ENCODE measurements at regions not wholly inside any gene's neighbourhood (a gene's known extent, or its start where the extent isn't known, plus 50 kb on each side); places are given as distances from the start of the nearest gene placed in this dataset.
"Not testable (repeated sequence)": the region's sequence is repeated elsewhere in the genome, so short reads cannot be mapped to it uniquely, and the experiment has no call there.

GRCh38 chr11:34754171-34754823, 133.4 kb downstream of the EHF start:
- peak; percentile 84 for DNase-seq (ENCODE audit: low read depth)

DNA sequence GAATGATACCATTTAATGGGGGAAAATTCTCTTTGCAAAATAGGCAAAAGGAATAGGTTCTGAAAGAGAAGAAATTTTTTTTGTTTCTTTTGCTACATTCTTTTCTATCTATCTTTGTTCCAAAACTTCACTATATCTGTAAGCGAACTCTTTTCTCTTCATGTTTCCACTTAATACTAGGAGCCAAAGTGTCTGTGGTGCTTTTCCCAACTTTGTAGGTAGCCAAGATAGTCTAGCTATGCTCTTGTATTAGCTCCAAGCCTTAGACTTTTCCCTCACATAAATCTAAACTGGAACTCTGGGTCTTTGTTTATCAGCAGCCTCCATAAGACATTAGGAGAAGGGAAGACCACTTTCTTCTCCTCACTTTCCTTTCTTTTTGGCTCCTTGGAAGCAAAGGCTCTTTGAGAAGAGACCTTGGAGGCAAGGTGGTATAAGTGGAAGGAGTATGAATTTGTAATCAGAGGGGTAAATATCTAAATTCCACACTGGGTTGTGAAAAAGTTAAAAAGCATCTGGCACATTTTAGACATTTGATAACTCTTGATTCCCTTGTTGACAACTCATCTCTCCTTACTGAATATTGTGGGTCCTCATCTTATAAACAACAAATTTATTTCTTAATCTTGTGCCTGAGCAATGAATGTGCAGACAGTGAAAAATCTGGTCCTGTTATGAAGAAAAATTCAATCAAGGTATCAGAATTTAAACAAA, 130.0 kb downstream of the EHF start:
- peak; percentile 37 for DNase-seq (ENCODE audit: low read depth)

DNA sequence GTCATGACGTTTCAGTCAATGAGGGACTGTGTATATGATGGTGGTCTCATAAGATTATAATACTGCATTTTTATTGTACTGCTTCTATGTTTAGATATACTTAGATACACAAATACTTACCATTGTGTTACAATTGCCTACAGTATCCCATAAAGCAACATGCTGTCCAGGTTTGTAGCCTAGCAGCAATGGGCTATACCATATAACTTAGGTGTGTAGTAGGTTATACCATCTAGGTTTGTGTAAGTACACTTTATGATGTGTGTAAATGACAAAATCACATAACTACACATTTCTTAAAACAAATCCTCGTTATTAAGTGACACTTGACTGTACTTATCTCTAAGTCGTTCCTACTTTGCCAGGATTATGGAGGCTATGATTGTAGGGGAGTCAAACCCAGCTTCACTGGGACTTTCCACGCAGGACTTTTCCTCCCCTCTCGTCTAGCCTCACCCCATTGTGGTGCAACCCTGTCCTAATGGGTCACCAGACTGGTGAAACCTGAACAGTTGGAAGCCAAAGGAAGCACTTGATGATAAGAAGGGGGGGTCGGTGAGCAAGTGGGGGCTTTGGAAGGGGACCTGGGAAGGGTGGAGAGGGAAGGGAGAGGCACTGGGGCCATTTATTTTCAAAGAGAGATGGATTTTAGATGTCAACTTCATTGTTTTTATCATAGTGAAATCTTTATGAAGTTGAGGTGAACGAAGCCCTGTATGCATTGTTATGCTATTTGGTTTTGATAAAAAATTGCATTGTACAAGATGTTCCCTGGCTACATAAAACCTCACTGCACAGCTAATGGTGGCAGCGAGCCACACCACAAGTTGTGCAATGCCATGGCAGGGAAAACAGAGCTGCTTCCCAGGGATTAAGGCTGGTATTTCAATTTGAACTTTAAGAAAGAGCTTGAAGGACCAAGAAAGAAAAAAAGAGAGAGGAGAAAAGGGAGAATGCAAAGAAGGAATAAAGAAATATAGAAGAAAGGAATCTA, 129.1 kb downstream of the EHF start:
- DNase-seq (ENCODE audit: low read depth): peak; percentile 96

DNA sequence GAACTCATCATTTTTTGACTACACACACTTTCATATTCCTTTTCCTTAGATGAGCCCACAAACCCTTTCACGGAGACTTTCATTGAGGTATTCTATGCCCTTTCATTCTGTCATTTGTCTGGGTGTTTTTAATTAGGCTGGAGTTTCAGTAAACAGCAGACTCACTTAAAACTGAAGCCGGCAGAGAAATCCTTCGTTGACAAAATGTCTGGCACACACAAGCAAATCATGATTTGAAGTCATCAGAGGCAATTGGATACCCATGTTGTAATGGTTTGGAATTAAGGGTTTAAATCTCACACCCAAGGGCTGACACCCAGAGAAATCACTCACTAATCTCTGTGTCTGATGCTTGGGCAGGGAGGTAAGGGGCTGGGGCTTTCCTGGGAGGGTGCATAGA, 127.1 kb downstream of the EHF start:
- peak; percentile 82 for DNase-seq (ENCODE audit: low read depth)

GRCh38 chr11:34747251-34747650, 126.4 kb downstream of the EHF start:
- no peak for DNase-seq (ENCODE audit: low read depth)

DNA sequence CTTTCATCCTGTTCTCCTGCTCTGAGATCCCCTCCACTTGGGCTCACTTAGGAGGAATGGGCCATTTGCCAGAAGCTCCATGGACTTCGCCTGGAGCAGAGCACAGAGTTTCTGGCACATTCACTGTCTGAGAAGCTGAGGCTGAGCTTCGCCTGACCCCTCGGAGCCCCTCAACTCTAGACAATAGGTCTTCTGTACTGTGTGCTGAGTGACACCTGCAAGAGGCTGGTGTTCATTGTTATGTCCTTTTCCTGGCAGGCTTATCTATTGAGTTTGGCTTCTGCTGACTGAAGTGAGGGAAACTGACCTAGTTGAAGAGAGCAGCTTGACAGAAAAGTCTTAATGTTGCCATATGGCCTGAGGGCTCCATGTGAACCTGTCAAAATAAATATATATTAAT, 124.3 kb downstream of the EHF start:
- DNase-seq (ENCODE audit: low read depth): no peak

- DNase-seq (ENCODE audit: low read depth): peak; percentile 38
Observed at GRCh38 chr11:34744511-34744910, 123.6 kb downstream of the EHF start.

GRCh38 chr11:34738237-34738636, 117.3 kb downstream of the EHF start:
- DNase-seq (ENCODE audit: low read depth): no peak

GRCh38 chr11:34732831-34733230, 111.9 kb downstream of the EHF start:
- no peak for DNase-seq (ENCODE audit: low read depth)

DNA sequence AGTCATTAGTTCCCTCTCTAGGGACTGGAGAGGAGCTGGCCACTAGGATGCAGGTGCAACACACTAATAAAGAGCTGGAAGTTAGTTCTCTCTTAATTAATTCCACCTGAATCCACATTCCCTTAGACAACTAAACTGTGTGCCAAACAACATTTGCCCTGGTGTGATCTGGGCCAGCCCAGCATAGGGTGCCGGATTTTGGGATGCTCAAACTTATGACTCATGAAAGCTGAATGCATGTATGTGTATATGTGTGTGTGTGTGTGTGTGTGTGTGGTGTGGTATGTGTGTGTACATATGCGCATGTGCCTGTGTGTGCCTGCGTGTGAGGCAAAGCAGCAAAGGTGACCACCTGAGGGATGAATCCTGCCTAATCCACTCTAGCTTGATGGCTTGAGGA, 110.7 kb downstream of the EHF start:
- DNase-seq (ENCODE audit: low read depth): peak; percentile 77

DNA sequence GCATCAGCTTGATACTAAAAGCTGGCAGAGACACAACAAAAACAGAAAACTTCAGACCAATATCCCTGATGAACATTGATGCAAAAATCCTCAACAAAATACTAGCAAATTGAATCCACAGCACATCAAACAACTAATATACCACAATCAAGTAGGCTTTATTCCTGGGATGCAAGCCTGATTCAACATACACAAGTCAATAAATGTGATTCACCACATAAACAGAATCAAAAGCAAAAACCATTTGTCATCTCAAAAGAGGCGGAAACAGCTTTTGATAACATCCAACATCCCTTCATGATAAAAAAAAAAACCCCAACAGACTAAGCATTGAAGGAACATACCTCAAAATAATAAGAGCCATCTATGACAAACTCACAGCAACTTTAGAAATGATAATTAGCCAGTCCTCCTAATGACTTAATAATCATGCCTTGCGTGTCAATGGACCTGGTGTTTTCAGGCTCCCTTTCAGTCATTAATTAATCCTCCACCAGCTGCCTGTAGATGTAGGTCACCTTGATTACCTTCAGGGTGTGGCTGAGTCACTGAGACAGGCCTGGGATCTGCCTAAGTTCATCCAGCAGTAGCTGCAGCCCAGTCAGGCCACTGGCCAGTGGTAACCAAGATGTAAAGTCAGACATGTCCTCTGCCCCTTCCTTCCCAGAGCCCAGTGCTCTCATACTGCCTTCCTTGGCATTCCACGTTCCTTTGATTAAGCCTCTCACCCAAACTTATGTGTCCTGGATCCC, 109.8 kb downstream of the EHF start:
- DNase-seq (ENCODE audit: low read depth): no peak

GRCh38 chr11:34728609-34729008, 107.7 kb downstream of the EHF start:
- DNase-seq (ENCODE audit: low read depth): no peak

- DNase-seq (ENCODE audit: low read depth): no peak
Observed at GRCh38 chr11:34727228-34727737, 106.4 kb downstream of the EHF start.

DNA sequence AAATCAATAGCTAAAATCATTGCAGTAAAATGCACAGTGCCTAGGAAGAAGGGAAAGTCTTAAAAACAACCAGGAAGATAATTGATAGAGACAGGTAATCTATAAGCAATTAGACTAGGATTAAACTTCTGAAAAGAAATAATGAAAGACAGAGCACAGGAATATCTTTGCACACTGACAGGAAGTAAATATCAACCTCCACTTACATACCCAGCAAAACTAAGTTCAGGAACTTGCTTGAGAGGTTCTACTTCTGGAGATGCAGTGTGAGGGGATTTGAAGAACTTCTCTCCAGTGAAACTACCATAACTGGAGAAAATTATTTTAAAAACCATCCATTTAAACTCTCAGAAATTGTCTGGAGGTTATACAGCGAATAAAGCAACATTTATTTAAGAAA, 104.1 kb downstream of the EHF start:
- no peak for DNase-seq (ENCODE audit: low read depth)

- DNase-seq (ENCODE audit: low read depth): peak; percentile 72
Observed at GRCh38 chr11:34721646-34722045, 100.8 kb downstream of the EHF start.

GRCh38 chr11:34719303-34719848, 98.5 kb downstream of the EHF start:
- DNase-seq (ENCODE audit: low read depth): no peak

DNA sequence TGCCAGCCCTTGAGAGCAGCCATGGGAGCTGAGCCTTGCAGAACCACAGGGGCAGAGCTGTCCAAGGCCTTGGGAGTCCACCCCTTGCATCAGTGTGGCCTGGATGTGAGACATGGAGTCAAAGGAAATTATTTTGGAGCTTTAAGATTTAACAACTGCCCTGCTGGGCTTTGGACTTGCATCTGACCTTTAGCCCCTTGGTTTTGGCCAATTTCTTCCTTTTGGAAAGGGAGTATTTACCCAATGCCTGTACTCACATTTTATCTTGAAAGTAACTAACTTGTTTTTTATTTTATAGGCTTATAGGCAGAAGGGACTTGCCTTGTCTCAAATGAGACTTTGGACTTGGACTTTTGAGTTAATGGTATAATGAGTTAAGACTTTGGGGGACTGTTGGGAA, 92.7 kb downstream of the EHF start:
- not testable (repeated sequence) for DNase-seq (ENCODE audit: low read depth)

Data from fibroblast of gingiva (primary cell).